ENCODE measurements at regions not wholly inside any gene's neighbourhood (a gene's known extent, or its start where the extent isn't known, plus 50 kb on each side); places are given as distances from the start of the nearest gene placed in this dataset.

- no peak for TF ChIP-seq CTCF (IDR thresholded peaks at IDR 0.05)
- peaks cover 29% of the 10 kb centered on the region for H3K4me1 Mint-ChIP-seq (ENCODE audit: low read depth)
- no peaks in the 10 kb centered on the region for H3K36me3 Mint-ChIP-seq (ENCODE audit: low read depth)
- H3K27ac Mint-ChIP-seq (ENCODE audit: unreplicated experiment) = no peak overlapping the region
- DNase-seq (ENCODE audit: low spot score) = no peak
- no peak overlapping the region for H3K4me3 Mint-ChIP-seq (ENCODE audit: unreplicated experiment)
- H3K9me3 Mint-ChIP-seq (ENCODE audit: low read depth) = no peaks in the 10 kb centered on the region
- no peaks in the 10 kb centered on the region for H3K27me3 Mint-ChIP-seq (ENCODE audit: low read depth)
Observed at GRCh38 chr6:12235341-12235740, 54.8 kb upstream of the EDN1 start.

- no peak for DNase-seq (ENCODE audit: low spot score)
- Mint-ChIP-seq H3K36me3 (ENCODE audit: low read depth) (no peaks in the 10 kb centered on the region), H3K4me3 (ENCODE audit: unreplicated experiment) (no peak overlapping the region), H3K4me1 (ENCODE audit: low read depth) (peaks cover 10% of the 10 kb centered on the region), H3K27ac (ENCODE audit: unreplicated experiment) (no peak overlapping the region), H3K9me3 (ENCODE audit: low read depth) (no peaks in the 10 kb centered on the region), H3K27me3 (ENCODE audit: low read depth) (no peaks in the 10 kb centered on the region)
- TF ChIP-seq CTCF (IDR thresholded peaks at IDR 0.05) = no peak
Observed at GRCh38 chr6:12238219-12238618, 51.9 kb upstream of the EDN1 start.
